Testis (tissue), 2 donors: ENCODE measurements at regions not wholly inside any gene's neighbourhood (a gene's known extent, or its start where the extent isn't known, plus 50 kb on each side); places are given as distances from the start of the nearest gene placed in this dataset.

ENCODE experiments used
- CTCF ChIP-seq, 3 experiments: fragments of 450-650 bp in 2 of 3; fragments of 200-600 bp in 1 of 3; sonication (generic) in 1 of 3; IDR thresholded peaks; one replicate each; pipeline ENCODE4 v1.5.1; 2016 to 2019; ENCODE audit warnings: antibody characterized with exemption in 3 of 3, mild to moderate bottlenecking in 2 of 3, moderate library complexity in 1 of 3
- POLR2A ChIP-seq: fragments of 450-650 bp; IDR thresholded peaks from one replicate; pipeline ENCODE4 v1.6.1; 2017; ENCODE audit warnings: antibody characterized with exemption, mild to moderate bottlenecking, moderate library complexity

- TF ChIP-seq POLR2A (no peak), CTCF (IDR thresholded peaks at IDR 0.05) (no peak)
These were observed 180.9 kb upstream of the UBE3A start for GRCh38 chr15:25619761-25620160.
